Activated naive CD4-positive, alpha-beta T cell treated with anti-CD3 and anti-CD28 coated beads, Interleukin-2, amount 50 U/mL, for 24 hours (primary cell): ENCODE measurements at regions not wholly inside any gene's neighbourhood (a gene's known extent, or its start where the extent isn't known, plus 50 kb on each side); places are given as distances from the start of the nearest gene placed in this dataset.

ENCODE experiments used
- H3K27ac Mint-ChIP-seq: one replicate; pipeline ENCODE4 v1.8.0; 2021; ENCODE audit warnings: mild to moderate bottlenecking, mixed read lengths
- H3K27me3 Mint-ChIP-seq: one replicate; pipeline ENCODE4 v1.8.0; 2021; ENCODE audit warnings: mixed read lengths
- H3K36me3 Mint-ChIP-seq: one replicate; pipeline ENCODE4 v1.8.0; 2021; ENCODE audit warnings: mixed read lengths
- H3K4me1 Mint-ChIP-seq: one replicate; pipeline ENCODE4 v1.8.0; 2021; ENCODE audit warnings: mixed read lengths
- H3K4me3 Mint-ChIP-seq: one replicate; pipeline ENCODE4 v1.8.0; 2021; ENCODE audit warnings: mild to moderate bottlenecking, mixed read lengths
- H3K9me3 Mint-ChIP-seq: one replicate; pipeline ENCODE4 v1.8.0; 2021; ENCODE audit warnings: mixed read lengths

DNA sequence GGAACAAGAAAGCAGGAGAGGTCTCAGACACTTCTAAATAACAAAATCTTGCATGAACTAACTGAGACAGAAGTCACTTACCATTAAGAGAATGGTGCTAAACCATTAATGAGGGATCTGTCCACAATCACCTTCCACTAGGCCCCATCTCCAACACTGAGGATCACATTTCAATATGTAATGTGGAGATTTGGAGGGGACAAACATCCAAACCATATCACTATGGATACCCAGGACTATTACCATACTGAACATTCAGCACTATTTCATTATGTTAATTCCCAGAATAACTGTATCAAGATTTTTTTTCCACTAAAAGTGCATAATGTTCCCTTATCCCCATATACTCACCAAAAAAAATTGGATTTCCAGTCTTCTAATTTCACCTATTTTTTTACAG, 491.8 kb downstream of the LMO7 start:
- H3K27ac Mint-ChIP-seq = no peak overlapping the region
- no peaks in the 10 kb centered on the region for H3K9me3 Mint-ChIP-seq
- H3K27me3 Mint-ChIP-seq = no peaks in the 10 kb centered on the region
- H3K4me3 Mint-ChIP-seq = no peak overlapping the region
- H3K4me1 Mint-ChIP-seq = no peaks in the 10 kb centered on the region
- no peaks in the 10 kb centered on the region for H3K36me3 Mint-ChIP-seq

DNA sequence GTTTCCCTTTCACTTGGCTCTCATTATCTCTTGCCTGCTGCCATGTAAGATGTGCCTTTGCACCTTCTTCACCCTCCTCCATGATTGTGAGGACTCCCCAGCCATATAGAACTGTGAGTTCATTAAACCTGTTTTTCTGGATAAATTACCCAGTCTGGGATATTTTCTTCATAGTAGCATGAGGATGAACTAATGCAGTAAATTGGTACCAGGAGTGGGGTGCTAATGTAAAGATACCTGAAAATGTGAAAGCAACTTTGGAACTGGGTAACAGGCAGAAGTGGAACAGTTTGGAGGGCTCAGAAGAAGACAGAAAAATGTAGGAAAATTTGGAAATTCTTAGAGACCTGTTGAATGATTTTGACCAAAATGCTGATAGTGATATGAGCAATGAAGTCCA, 487.4 kb downstream of the LMO7 start:
- Mint-ChIP-seq H3K27me3 (no peaks in the 10 kb centered on the region), H3K27ac (no peak overlapping the region), H3K36me3 (peaks cover 1% of the 10 kb centered on the region), H3K4me3 (no peak overlapping the region), H3K4me1 (no peaks in the 10 kb centered on the region), H3K9me3 (peaks cover 13% of the 10 kb centered on the region)

DNA sequence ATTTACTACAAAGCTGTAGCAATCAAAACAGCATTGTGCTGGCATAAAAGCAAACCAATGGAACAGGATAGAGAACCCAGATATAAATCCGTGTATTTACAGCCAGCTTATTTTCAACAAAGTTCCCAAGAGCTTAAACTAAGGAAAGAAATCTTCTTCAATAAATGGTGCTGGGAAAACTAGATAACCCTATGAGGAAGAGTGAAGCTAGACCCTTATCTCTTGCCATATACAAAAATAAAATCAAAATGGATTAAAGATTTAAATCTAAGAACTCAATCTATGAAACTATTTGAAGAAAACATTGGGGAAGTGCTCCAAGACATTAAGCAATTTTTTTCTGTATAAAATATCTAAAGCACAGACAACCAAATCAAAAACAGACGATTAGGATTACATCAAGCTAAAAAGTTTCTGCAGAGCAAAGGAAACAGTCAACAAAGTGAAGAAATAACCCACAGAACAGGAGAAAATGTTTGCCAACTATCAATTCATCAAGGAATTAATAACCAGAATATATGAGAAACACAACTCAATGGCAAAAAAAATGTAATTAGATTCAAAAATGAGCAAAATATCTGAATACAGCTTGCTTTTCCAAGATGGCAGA, 480.7 kb downstream of the LMO7 start:
- Mint-ChIP-seq H3K9me3 (peaks cover 15% of the 10 kb centered on the region), H3K4me1 (no peaks in the 10 kb centered on the region), H3K4me3 (no peak overlapping the region), H3K36me3 (peaks cover 3% of the 10 kb centered on the region), H3K27me3 (no peaks in the 10 kb centered on the region), H3K27ac (no peak overlapping the region)

DNA sequence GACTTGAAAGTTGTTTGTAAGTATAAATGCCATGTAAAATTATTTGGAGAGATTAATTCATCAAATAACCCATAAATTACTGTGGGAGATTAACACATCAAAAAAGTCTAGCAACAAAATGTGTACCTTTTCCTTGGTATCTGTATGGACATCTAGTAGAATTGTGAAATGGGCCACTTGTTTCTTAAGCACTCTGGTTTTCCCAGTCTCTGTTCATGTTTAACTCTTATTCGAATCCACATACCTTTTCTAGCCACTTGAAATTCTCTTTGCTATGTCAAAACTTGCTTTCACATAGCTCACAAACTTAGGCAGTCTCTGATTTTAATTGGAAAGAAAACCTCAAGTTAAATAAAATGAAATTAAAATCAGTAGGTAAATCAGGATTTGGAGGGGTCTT, 470.6 kb downstream of the LMO7 start:
- H3K4me1 Mint-ChIP-seq = no peaks in the 10 kb centered on the region
- peaks cover 7% of the 10 kb centered on the region for H3K9me3 Mint-ChIP-seq
- no peak overlapping the region for H3K4me3 Mint-ChIP-seq
- no peak overlapping the region for H3K27ac Mint-ChIP-seq
- no peaks in the 10 kb centered on the region for H3K36me3 Mint-ChIP-seq
- H3K27me3 Mint-ChIP-seq = no peaks in the 10 kb centered on the region

DNA sequence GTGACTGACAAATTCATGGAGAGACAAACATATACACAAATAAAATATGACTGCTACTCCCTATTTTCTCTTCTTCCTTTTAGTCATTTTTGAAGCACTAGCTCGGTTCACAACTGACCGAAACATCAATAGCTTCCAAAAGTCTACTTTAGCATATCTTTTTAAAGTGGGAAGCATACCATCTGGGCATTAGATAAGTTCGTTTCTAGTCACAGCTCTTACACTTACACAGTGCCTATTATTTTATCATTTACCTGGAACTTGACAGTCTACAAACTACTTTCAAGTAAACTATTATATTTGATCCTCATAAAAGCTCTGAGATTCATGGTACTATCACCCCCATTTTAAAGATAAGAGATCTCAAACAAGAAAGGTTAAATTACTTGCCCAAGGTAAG, 458.5 kb downstream of the LMO7 start:
- no peaks in the 10 kb centered on the region for H3K36me3 Mint-ChIP-seq
- H3K4me1 Mint-ChIP-seq = no peaks in the 10 kb centered on the region
- H3K4me3 Mint-ChIP-seq = no peak overlapping the region
- H3K27me3 Mint-ChIP-seq = peaks cover 5% of the 10 kb centered on the region
- H3K9me3 Mint-ChIP-seq = peaks cover 9% of the 10 kb centered on the region
- H3K27ac Mint-ChIP-seq = no peak overlapping the region

DNA sequence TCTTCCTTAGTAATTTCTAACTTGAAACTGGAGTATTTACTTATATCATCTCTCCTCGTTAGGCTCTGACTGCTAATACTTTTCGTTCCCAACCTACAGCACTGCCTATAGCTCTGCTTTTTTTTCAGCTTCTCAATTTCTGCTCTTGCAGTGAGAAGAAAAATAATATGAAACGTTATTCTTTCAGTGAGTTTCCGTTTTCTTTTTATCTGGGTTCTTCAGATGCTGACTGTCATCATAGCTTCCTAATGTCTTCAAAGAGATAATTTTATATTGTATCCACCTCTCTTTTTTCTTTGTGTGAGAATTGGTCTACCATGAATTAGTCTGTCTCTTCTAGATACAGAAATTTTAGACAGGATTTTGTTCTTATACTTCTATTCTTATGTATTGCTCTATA, 454.9 kb downstream of the LMO7 start:
- Mint-ChIP-seq H3K9me3 (peaks cover 10% of the 10 kb centered on the region), H3K4me3 (no peak overlapping the region), H3K27me3 (peaks cover 1% of the 10 kb centered on the region), H3K27ac (no peak overlapping the region), H3K4me1 (no peaks in the 10 kb centered on the region), H3K36me3 (no peaks in the 10 kb centered on the region)

DNA sequence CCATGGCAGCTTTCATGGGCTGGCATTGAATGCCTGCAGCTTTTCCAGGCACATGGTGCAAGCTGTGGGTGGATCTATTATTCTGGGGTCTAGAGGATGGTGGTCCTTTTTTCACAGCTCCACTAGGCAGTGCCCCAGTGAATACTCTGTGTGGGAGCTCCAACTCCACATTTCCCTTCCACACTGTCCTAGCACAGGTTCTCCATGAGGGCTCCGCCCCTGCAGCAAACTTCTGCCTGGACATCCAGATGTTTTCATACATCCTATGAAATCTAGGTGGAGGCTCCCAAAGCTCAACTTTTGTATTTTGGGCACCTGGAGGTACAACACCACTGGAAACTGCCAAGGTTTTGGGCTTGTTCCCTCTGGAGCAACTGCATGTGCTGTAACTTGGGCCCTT, 450.6 kb downstream of the LMO7 start:
- Mint-ChIP-seq H3K27ac (no peak overlapping the region), H3K27me3 (no peaks in the 10 kb centered on the region), H3K4me3 (no peak overlapping the region), H3K9me3 (peaks cover 10% of the 10 kb centered on the region), H3K4me1 (no peaks in the 10 kb centered on the region), H3K36me3 (no peaks in the 10 kb centered on the region)

DNA sequence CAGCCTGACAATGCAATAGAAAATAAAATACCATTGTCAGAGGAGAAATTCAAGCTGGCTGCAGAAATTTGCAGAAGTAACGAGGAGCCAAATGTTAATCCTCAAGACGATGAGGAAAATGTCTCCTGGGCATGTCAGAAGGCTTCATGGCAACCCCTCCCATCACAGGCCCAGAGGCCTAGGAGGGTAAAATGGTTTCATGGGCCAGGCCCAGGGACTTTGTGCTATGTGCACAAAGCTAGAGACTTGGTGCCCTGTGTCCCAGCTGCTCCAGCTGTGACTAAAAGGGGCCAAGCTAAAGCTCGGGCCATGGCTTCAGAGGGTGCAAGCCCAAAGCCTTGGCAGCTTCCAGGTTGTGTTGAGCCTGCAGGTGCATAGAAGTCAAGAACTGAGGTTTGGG, 431.7 kb downstream of the LMO7 start:
- Mint-ChIP-seq H3K27ac (no peak overlapping the region), H3K27me3 (peaks cover 3% of the 10 kb centered on the region), H3K9me3 (peaks cover 24% of the 10 kb centered on the region), H3K4me3 (no peak overlapping the region), H3K36me3 (no peaks in the 10 kb centered on the region), H3K4me1 (no peaks in the 10 kb centered on the region)

DNA sequence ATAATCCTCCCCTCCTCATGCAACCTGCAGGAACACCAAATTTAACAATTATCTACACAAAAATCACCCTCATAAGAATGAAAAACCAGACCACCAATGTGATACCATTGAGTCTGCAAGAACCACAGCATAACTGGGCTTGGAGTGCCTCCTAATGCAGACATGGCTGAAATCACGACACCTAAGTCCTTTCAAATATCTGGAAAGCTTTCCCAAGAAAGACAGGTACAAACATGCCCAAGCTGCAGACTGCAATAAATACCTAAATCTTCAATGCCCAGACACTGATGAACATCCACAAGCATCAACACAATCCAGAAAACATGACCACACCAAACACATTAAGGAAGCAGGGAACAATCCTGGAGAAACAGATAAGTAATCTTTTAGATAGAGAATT, 417.1 kb downstream of the LMO7 start:
- no peak overlapping the region for H3K4me3 Mint-ChIP-seq
- H3K9me3 Mint-ChIP-seq = peaks cover 6% of the 10 kb centered on the region
- peaks cover 9% of the 10 kb centered on the region for H3K27me3 Mint-ChIP-seq
- H3K36me3 Mint-ChIP-seq = no peaks in the 10 kb centered on the region
- no peak overlapping the region for H3K27ac Mint-ChIP-seq
- H3K4me1 Mint-ChIP-seq = no peaks in the 10 kb centered on the region

DNA sequence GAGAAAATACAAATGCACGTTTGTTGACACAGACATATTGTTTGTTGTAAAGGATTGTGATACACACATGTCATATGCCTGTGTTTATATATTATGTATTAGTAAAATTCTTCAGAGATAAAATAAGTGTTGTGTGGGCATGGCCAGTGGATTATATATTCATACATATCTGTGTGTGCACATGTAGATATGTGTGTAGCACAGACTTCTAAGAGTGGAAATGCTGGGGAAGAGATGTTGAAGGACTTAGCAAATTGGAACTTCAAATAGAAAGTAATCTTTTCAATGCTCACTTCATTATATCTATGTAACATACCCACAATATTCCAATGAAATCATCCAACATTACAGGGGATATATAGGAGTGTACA, 413.2 kb downstream of the LMO7 start:
- H3K4me3 Mint-ChIP-seq = no peak overlapping the region

DNA sequence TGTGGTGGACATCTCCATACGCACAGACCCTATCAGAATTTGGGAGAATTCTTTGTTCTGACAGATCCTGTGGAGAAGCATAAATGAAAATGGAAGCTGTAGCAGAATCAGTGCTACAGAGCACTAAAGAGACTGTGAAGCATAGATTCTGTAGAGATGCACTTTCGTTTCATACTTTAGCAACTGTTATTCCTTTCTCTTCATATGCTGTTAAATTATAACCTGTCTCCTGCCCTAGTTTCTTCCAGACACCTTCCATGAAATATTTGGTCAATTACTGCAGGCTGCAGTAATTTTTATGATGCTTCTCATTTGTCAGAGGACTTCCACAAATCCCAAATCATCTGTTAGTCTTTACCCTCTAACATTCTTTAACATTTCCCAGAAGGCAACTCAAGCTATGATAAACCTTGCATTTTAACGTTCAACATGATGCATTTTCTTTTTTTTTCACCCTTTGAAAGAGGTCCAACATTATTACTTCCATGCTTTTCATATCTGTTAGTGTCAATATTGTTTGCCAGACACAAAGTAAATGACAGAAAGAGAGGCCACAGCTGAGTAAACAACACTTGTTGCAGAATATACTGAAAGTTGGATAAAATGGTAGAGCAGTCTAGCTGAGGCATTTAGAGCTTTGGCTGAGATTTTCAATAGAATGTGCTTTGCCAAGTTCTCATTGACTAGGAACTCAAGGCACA, 412.7 kb downstream of the LMO7 start:
- H3K36me3 Mint-ChIP-seq = no peaks in the 10 kb centered on the region
- no peaks in the 10 kb centered on the region for H3K9me3 Mint-ChIP-seq
- no peak overlapping the region for H3K4me3 Mint-ChIP-seq
- no peak overlapping the region for H3K27ac Mint-ChIP-seq
- peaks cover 8% of the 10 kb centered on the region for H3K27me3 Mint-ChIP-seq
- no peaks in the 10 kb centered on the region for H3K4me1 Mint-ChIP-seq

More for the DNA sequence above, 413.2 kb downstream of the LMO7 start:
- H3K36me3 Mint-ChIP-seq = no peaks in the 10 kb centered on the region
- no peak overlapping the region for H3K27ac Mint-ChIP-seq
- H3K9me3 Mint-ChIP-seq = no peaks in the 10 kb centered on the region
- no peaks in the 10 kb centered on the region for H3K4me1 Mint-ChIP-seq
- H3K27me3 Mint-ChIP-seq = peaks cover 9% of the 10 kb centered on the region

DNA sequence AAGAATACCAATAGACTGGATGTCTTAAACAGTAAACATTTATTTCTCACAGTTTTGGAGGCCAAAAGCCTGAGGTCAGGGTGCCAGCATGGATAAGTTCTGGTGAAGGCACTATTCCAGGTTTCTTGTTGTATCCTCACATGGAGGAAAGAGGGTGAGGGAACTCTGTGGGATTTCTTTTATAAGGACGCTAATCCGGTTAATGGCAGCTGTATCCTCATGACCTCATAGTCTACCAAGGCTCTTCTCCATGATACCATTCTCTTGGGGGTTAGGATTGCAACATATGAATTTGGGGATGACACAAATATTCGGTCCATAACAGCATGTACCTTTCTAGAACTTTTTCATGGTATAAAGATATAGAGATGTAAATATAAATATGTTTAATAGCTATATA, 412.0 kb downstream of the LMO7 start:
- peaks cover 3% of the 10 kb centered on the region for H3K27me3 Mint-ChIP-seq
- H3K36me3 Mint-ChIP-seq = no peaks in the 10 kb centered on the region
- H3K4me3 Mint-ChIP-seq = no peak overlapping the region
- no peak overlapping the region for H3K27ac Mint-ChIP-seq
- no peaks in the 10 kb centered on the region for H3K9me3 Mint-ChIP-seq
- H3K4me1 Mint-ChIP-seq = no peaks in the 10 kb centered on the region

DNA sequence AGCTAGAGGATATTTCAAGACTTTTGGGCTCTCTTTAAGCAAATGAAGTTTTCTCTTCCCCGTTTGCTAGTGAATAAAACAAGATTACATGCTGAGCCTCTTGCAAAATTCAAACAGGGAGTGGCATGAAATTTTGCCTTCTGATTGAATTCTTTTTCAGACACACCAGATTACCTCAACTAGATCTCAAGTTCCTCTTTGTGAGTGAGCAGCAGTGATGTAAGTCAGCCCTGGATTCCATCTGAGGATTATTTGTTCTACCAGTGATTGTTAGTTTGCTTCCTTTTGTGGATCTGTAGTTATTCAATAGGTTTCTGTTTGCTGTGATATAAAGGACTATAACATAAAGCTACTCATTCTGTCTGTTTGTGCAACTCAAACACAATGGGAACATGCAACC, 407.7 kb downstream of the LMO7 start:
- Mint-ChIP-seq H3K27ac (no peak overlapping the region), H3K9me3 (no peaks in the 10 kb centered on the region), H3K4me3 (no peak overlapping the region), H3K36me3 (no peaks in the 10 kb centered on the region), H3K4me1 (no peaks in the 10 kb centered on the region), H3K27me3 (no peaks in the 10 kb centered on the region)

DNA sequence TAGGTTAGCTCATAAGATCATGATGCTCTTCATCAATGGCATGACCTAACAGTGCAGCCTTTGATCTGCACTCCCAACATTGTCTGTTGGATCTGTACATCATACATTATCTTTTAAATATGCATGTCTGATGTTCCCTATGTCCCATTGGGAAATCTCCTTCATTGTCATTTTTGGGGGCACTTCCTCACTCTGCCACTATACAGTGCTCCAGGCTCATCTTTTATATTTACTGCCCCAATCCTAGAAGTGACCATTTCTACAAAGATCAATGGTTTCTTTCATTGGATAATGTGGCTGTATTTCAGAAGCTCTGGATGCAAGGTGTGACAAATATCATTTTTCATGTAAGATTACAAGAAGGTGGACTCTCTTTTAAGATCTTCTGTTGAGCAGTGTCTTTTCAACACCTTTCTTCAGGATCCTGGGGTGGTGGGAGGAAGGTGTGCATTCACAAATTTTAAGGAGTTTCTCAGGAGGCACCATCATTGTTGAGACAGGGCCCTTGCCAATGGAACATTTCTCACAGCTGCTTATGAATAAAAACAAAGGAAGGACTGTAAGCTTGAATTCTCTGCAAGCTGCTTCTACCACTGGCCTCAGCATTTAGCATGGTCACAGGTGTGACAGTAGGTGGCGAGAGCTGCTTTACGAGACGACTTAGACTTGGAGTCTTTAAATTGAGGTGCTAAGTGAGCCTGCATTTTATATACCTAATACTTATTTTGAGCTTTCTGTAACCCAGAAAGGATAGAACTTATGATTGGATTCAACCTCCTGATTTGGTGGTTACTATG, 403.0 kb downstream of the LMO7 start:
- H3K36me3 Mint-ChIP-seq = no peaks in the 10 kb centered on the region
- H3K27me3 Mint-ChIP-seq = peaks cover 6% of the 10 kb centered on the region
- H3K9me3 Mint-ChIP-seq = no peaks in the 10 kb centered on the region
- no peak overlapping the region for H3K27ac Mint-ChIP-seq
- H3K4me3 Mint-ChIP-seq = no peak overlapping the region
- no peaks in the 10 kb centered on the region for H3K4me1 Mint-ChIP-seq

DNA sequence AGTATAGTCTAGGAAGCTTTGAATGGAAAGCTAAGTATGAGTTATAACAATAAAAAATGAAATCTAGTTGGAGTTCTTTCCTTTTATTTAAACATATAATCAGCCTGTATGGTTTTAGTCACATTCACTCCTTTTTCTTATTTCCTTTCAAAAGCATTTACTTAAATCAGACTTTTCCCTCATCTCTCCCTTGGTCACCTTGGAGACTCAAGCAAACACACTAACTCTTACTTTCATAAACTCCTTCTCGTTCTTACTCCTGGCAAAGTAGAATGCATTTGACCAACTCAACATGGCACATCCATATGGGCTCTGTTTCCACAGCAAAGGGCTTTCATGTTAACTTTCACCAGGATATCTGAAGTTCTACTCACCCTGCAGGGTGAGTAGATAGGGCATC, 400.0 kb downstream of the LMO7 start:
- Mint-ChIP-seq H3K27me3 (peaks cover 10% of the 10 kb centered on the region), H3K36me3 (no peaks in the 10 kb centered on the region), H3K4me1 (no peaks in the 10 kb centered on the region), H3K27ac (no peak overlapping the region), H3K4me3 (no peak overlapping the region), H3K9me3 (no peaks in the 10 kb centered on the region)

DNA sequence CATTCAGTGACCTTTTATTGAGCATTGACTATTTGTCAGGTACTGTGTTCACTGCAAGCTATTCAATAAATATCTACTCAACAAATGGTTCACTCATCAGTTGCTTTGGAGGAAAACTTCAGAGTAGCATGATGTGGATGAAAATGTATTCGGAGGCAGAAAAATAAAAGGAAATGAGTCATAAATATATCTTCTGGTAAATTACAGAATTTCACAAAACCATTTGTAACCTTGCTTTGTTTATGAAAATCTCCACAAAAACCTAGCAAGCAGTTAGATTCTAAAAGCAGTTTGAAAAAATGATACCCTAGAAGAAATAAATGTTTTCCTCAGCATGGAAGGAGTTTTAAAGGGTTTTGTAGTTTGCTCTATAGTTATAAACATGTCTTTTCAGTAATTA, 399.6 kb downstream of the LMO7 start:
- H3K27ac Mint-ChIP-seq = no peak overlapping the region
- H3K36me3 Mint-ChIP-seq = no peaks in the 10 kb centered on the region
- H3K4me1 Mint-ChIP-seq = no peaks in the 10 kb centered on the region
- no peaks in the 10 kb centered on the region for H3K9me3 Mint-ChIP-seq
- peaks cover 10% of the 10 kb centered on the region for H3K27me3 Mint-ChIP-seq
- H3K4me3 Mint-ChIP-seq = no peak overlapping the region
